Activated CD8-positive, alpha-beta memory T cell treated with anti-CD3 and anti-CD28 coated beads, Interleukin-2, amount 10 ng/mL, durations not matched to agents 7 days and 5 days (primary cell): ENCODE measurements at regions not wholly inside any gene's neighbourhood (a gene's known extent, or its start where the extent isn't known, plus 50 kb on each side); places are given as distances from the start of the nearest gene placed in this dataset.
"Not testable (repeated sequence)": the region's sequence is repeated elsewhere in the genome, so short reads cannot be mapped to it uniquely, and the experiment has no call there.

Experiments
- ATAC-seq: fragments of 150-1000 bp; cut with Tn5 transposase; one replicate; pipeline ENCODE4 v1.10.0; 2021; ENCODE audit warnings: moderate library complexity
- CTCF ChIA-PET: fragments of 350-600 bp; sonication (Branson Sonifier 250); formaldehyde crosslinking; loops from one replicate; lab custom pipeline; 2021; ENCODE audit warnings: antibody characterized with exemption; lab: Charles Lee
- DNase-seq: peaks from one replicate; pipeline ENCODE4 v3.0.0-alpha.2; 2020
- H3K27ac Mint-ChIP-seq: one replicate; pipeline ENCODE4 v1.8.0; 2021; ENCODE audit warnings: mild to moderate bottlenecking, mixed read lengths
- H3K27me3 Mint-ChIP-seq: one replicate; pipeline ENCODE4 v1.8.0; 2021; ENCODE audit warnings: mixed read lengths
- H3K36me3 Mint-ChIP-seq: one replicate; pipeline ENCODE4 v1.8.0; 2021; ENCODE audit warnings: mild to moderate bottlenecking, mixed read lengths
- H3K4me1 Mint-ChIP-seq: one replicate; pipeline ENCODE4 v1.8.0; 2021; ENCODE audit warnings: mixed read lengths
- H3K4me3 Mint-ChIP-seq: one replicate; pipeline ENCODE4 v1.8.0; 2021; ENCODE audit warnings: mild to moderate bottlenecking, moderate library complexity, mixed read lengths
- H3K9me3 Mint-ChIP-seq: one replicate; pipeline ENCODE4 v1.8.0; 2022; ENCODE audit warnings: low read depth, mixed read lengths

DNA sequence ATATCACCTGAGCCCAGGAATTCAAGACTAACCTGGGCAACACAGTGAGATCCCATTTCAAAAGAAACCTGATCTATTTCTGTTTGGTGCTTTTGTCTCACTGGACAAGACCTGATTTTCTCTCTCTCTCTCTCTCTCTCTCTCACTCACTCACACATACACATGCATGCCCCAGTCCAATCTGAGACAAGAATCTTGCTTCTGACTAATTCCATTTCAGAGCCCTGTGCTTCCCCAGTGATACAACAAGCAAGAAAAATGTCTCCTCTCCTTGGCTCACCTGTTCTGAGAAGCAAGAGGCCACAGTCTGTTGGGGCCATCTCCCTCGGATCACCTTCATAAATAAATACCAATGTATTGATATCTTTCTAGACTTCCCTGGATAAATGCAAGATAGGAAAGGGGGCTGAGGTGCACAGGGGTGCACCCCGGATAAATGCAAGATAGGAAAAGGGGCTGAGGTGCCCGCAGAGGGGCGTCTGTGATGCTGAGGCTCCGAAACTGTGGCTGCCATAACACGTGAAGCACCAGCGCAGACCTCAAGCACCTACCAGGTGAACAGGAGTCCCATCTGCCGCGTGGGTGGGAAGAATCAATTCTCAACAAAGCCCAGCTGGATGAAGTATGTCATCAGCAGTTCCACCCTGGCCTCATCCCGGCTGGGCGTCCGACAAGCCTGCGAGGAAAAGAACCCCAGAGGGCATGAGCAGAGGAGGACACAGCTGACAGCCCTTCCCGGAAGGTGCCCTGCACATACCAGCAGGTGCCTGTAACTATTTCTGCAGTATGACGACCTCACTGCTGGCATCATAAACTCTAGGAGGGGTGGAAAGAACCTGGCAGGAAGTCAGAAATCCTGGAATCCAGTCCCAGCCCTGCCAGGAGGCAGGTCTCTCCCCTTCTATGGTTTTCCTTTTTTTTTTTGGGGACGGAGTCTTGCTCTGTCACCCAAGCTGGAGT lies 280.0 kb downstream of the GOLGA6L6 start:
- CTCF ChIA-PET, ATAC-seq, H3K36me3 Mint-ChIP-seq, DNase-seq, H3K4me3 Mint-ChIP-seq, H3K27me3 Mint-ChIP-seq, H3K9me3 Mint-ChIP-seq, H3K27ac Mint-ChIP-seq, H3K4me1 Mint-ChIP-seq: not testable (repeated sequence)

- ATAC-seq, H3K9me3 Mint-ChIP-seq, H3K27ac Mint-ChIP-seq, H3K36me3 Mint-ChIP-seq, H3K4me1 Mint-ChIP-seq, DNase-seq, H3K4me3 Mint-ChIP-seq, H3K27me3 Mint-ChIP-seq, CTCF ChIA-PET: not testable (repeated sequence)
These were observed 280.9 kb downstream of the GOLGA6L6 start for GRCh38 chr15:20260650-20261049.

GRCh38 chr15:20259559-20260190 lies 281.9 kb downstream of the GOLGA6L6 start:
- DNase-seq, H3K27ac Mint-ChIP-seq, H3K27me3 Mint-ChIP-seq, H3K4me1 Mint-ChIP-seq, ATAC-seq, H3K9me3 Mint-ChIP-seq, H3K4me3 Mint-ChIP-seq, H3K36me3 Mint-ChIP-seq, CTCF ChIA-PET: not testable (repeated sequence)

GRCh38 chr15:20256394-20256793 lies 285.2 kb downstream of the GOLGA6L6 start:
- H3K9me3 Mint-ChIP-seq, H3K36me3 Mint-ChIP-seq, CTCF ChIA-PET, H3K27ac Mint-ChIP-seq, H3K4me1 Mint-ChIP-seq, H3K4me3 Mint-ChIP-seq, H3K27me3 Mint-ChIP-seq, DNase-seq, ATAC-seq: not testable (repeated sequence)

DNA sequence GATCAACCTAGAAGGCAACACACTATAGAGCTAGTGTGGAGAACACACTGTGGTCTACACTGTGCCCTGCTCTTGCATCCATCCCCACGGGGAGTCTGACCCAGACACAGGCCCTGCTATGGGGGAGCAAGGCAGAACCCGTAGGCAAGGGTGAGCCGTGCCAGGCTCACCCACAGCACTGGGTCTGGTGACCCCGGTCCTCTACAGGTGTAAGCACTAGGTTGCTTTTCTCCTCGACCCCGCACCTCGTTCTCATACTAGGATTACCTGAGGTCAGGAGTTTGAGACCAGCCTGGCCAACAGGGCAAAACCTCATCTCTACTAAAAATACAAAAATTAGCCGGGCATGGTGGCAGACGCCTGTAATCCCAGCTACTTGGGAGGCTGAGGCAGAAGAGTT lies 286.0 kb downstream of the GOLGA6L6 start:
- H3K4me1 Mint-ChIP-seq, CTCF ChIA-PET, H3K27me3 Mint-ChIP-seq, H3K36me3 Mint-ChIP-seq, H3K4me3 Mint-ChIP-seq, H3K27ac Mint-ChIP-seq, ATAC-seq, H3K9me3 Mint-ChIP-seq, DNase-seq: not testable (repeated sequence)

GRCh38 chr15:20253047-20253615 lies 288.5 kb downstream of the GOLGA6L6 start:
- DNase-seq, H3K4me1 Mint-ChIP-seq, H3K4me3 Mint-ChIP-seq, H3K27me3 Mint-ChIP-seq, H3K27ac Mint-ChIP-seq, H3K36me3 Mint-ChIP-seq, H3K9me3 Mint-ChIP-seq, CTCF ChIA-PET, ATAC-seq: not testable (repeated sequence)

DNA sequence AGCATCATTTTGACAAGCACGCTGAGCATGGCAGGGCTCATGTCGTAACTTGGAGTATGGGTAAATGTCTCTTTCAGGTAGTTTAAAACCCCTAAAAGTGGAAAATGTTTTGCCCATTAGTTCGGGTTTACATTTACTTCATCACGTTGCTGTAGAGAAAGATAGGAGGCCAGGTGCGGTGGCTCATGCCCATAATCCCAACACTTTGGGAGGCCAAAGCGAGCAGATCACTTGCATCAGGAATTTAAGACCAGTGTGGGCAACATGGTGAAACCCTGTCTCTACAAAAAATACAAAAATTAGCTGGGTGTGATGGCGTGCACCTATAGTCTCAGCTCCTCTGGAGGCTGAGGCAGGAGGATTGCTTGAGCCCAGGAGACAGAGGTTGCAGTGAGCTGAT lies 289.6 kb downstream of the GOLGA6L6 start:
- H3K4me1 Mint-ChIP-seq, H3K4me3 Mint-ChIP-seq, H3K27me3 Mint-ChIP-seq, H3K27ac Mint-ChIP-seq, ATAC-seq, DNase-seq, H3K36me3 Mint-ChIP-seq, H3K9me3 Mint-ChIP-seq: not testable (repeated sequence)
- CTCF ChIA-PET, result interaction anchor here (0.7 kb wide), 1 partner anchor 35 kb away, joined by 4 read pairs; no protein-coding TSS in a partner anchor

DNA sequence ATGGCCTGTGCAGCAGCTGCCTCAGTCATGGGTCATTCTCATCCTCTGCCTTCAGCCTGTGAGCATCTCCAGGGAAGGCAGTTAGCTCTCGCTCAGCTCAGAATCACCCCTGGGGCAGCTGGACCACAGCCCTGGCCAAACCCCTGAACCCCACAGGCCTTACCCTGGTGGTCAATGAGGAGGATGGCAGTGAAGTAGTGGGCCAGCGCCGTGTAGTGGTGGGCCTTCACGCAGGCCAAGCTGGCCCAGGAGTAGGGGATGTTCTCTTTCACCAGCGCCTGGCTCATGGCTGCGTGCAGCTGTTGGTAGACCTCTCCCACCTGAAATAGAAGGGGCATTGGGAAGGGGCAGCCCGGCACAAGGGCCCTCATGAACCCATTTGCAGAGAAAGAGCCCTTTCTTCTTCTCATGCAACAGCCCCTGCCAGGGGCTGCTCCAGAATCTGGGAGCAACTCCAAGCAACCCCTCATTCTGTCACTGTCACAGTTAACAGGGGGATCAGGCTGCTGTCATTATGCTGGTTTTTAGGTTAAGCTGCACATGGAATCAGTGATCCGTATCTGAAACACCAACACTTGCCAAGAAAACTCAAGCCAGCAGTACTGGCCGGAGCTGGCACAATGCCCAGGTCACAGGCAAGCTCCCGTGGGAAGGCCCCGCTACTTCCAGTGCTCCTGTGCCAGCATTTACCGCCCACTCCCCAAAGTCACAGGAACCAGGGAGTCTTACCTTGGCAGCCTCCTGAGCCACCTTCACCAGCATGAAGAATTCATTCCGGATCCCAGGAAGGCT lies 290.2 kb downstream of the GOLGA6L6 start:
- DNase-seq, H3K27ac Mint-ChIP-seq, H3K4me3 Mint-ChIP-seq, H3K4me1 Mint-ChIP-seq, ATAC-seq, H3K36me3 Mint-ChIP-seq, H3K9me3 Mint-ChIP-seq, H3K27me3 Mint-ChIP-seq: not testable (repeated sequence)
- CTCF ChIA-PET, result interaction anchor here (0.5 to 0.7 kb wide), 2 partner anchors 35 to 1998 kb away, joined by 3 to 4 read pairs; no protein-coding TSS in a partner anchor

DNA sequence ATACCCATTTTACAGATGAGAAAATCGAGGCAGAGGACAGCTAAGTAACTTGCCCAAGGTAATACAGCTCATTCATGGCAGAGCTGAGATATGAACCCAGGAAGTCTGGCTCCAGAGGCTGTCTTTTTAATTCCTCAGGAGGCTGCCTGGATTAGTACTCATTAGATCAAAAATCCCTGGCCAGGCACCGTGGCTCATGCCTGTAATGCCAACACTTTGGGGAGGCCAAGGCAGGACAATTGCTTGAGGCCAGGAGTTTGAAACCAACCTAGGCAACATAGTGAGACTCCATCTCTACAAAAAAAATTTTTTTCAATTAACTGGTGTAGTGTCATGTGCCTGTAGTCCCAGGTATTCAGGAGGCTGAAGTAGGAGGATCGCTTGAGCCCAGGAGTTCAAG lies 291.4 kb downstream of the GOLGA6L6 start:
- H3K4me3 Mint-ChIP-seq, H3K9me3 Mint-ChIP-seq, H3K27me3 Mint-ChIP-seq, DNase-seq, H3K27ac Mint-ChIP-seq, CTCF ChIA-PET, H3K4me1 Mint-ChIP-seq, ATAC-seq, H3K36me3 Mint-ChIP-seq: not testable (repeated sequence)

DNA sequence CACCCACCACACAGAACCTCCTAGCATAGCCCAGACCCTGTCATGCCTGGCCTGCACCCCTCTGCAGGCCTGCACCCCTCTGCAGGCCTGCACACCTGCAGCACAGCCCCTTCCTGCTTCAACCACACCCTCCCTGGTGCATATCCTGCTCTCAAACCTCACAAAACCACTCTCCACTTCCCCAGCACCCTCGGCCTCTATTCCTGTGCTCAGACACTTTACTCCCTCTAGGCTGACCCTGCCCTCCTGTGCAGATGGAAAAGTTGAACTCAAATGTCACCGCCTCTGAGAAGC lies 292.0 kb downstream of the GOLGA6L6 start:
- DNase-seq, result peak; percentile 65
- H3K4me1 Mint-ChIP-seq, H3K9me3 Mint-ChIP-seq, H3K36me3 Mint-ChIP-seq, H3K4me3 Mint-ChIP-seq, H3K27me3 Mint-ChIP-seq, CTCF ChIA-PET: not testable (repeated sequence)
- peak; percentile 78 for ATAC-seq
- H3K27ac Mint-ChIP-seq, result peak overlapping the region; percentile 54

DNA sequence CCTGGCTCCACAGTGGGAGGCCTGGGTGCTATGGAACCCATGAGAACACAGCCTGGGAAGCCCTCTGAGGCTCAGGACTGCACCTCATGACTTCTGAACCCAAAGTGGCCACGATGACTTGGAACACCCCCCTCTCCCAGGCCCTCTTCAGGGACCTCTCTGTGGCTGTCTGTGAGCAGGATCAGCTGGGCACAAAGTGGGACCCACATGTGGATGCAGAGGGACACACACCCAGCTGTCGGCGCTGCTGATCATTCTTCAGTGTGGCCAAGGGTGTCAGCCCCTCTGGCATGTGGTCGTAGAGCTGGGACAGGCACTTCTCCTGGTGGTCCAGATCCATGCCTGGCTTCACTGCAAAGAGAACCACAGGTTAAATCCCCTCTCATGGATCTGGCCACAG lies 293.2 kb downstream of the GOLGA6L6 start:
- H3K27ac Mint-ChIP-seq, DNase-seq, ATAC-seq, H3K36me3 Mint-ChIP-seq, H3K4me3 Mint-ChIP-seq, H3K27me3 Mint-ChIP-seq, H3K9me3 Mint-ChIP-seq, CTCF ChIA-PET, H3K4me1 Mint-ChIP-seq: not testable (repeated sequence)

DNA sequence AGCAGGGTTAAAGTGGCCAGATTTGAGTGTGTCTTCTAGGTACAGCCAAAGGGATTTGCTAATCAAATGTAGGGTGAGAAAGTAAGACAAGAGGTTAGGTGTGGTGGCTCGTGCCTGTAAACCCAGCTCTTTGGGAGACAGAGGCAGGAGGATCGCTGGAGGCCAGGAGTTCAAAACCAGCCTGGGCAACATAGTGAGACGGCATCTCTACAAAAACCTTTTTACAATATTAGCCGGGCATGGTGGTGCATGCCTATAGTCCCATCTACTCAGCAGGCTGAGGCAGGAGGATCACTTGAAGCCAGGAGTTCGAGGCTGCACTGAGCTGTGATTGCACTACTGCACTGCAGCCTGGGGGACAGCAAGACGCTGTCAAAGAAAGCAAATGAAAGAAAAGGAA lies 294.5 kb downstream of the GOLGA6L6 start:
- H3K4me1 Mint-ChIP-seq, H3K9me3 Mint-ChIP-seq, CTCF ChIA-PET, ATAC-seq, DNase-seq, H3K27me3 Mint-ChIP-seq, H3K4me3 Mint-ChIP-seq, H3K36me3 Mint-ChIP-seq, H3K27ac Mint-ChIP-seq: not testable (repeated sequence)

GRCh38 chr15:20246624-20247023 lies 295.0 kb downstream of the GOLGA6L6 start:
- H3K9me3 Mint-ChIP-seq, DNase-seq, CTCF ChIA-PET, H3K4me1 Mint-ChIP-seq, H3K4me3 Mint-ChIP-seq, H3K27ac Mint-ChIP-seq, ATAC-seq, H3K36me3 Mint-ChIP-seq, H3K27me3 Mint-ChIP-seq: not testable (repeated sequence)
